Gastrocnemius medialis (tissue), 4 donors: ENCODE measurements at regions not wholly inside any gene's neighbourhood (a gene's known extent, or its start where the extent isn't known, plus 50 kb on each side); places are given as distances from the start of the nearest gene placed in this dataset.
"Not testable (repeated sequence)": the region's sequence is repeated elsewhere in the genome, so short reads cannot be mapped to it uniquely, and the experiment has no call there.

ENCODE experiments used
- ATAC-seq, 2 donors: fragments of 150-250 bp; one replicate each; pipeline ENCODE4 v1.9.1; 2016
- DNase-seq, 2 donors: peaks; one replicate each; pipeline ENCODE4 v3.0.0-alpha.2; 2019
- H3K27ac ChIP-seq, 4 donors: fragments of 200-600 bp; sonication (generic); 1 replicate in 1 of 4; 2 replicates in 3 of 4; pipeline ENCODE4 v1.5.1; 2016 to 2018; ENCODE audit warnings: mild to moderate bottlenecking in 2 of 4, moderate library complexity in 1 of 4
- H3K27me3 ChIP-seq, 3 donors: fragments of 200-600 bp; sonication (generic) in 2 of 3; 1 replicate in 1 of 3; 2 replicates in 2 of 3; pipeline versions ENCODE4 v1.5.1 to v1.6.0; 2016 to 2019; ENCODE audit warnings: mild to moderate bottlenecking in 1 of 3, moderate library complexity in 1 of 3
- H3K36me3 ChIP-seq, 2 donors: fragments of 200-600 bp; sonication (generic) in 1 of 2; one replicate each; pipeline ENCODE4 v1.5.1; 2017 to 2018
- H3K4me1 ChIP-seq, 2 donors: fragments of 200-600 bp; sonication (generic) in 1 of 2; one replicate each; pipeline ENCODE4 v1.5.1; 2016 to 2017; ENCODE audit warnings: mild to moderate bottlenecking in 2 of 2
- H3K4me3 ChIP-seq, 4 donors: fragments of 200-600 bp; sonication (generic) in 3 of 4; 1 replicate in 1 of 4; 2 replicates in 3 of 4; pipeline ENCODE4 v1.5.1; 2016 to 2019; ENCODE audit warnings: mild to moderate bottlenecking in 2 of 4
- H3K9me3 ChIP-seq, 3 donors: fragments of 200-600 bp; sonication (generic) in 2 of 3; 1 replicate in 1 of 3; 2 replicates in 2 of 3; pipeline ENCODE4 v1.5.1; 2016 to 2019
- CTCF ChIP-seq, 5 experiments: fragments of 450-650 bp in 3 of 5; fragments of 200-600 bp in 2 of 5; sonication (generic) in 2 of 5; IDR thresholded peaks in 4 of 5; conservative IDR thresholded peaks in 1 of 5; 1 replicate in 4 of 5; 2 replicates in 1 of 5; pipeline ENCODE4 v1.5.1; 2016 to 2019; ENCODE audit warnings: antibody characterized with exemption in 5 of 5, mild to moderate bottlenecking in 3 of 5, moderate library complexity in 3 of 5
- POLR2A ChIP-seq, 2 donors: fragments of 450-650 bp; IDR thresholded peaks; one replicate each; pipeline ENCODE4 v1.6.1; 2017; ENCODE audit warnings: antibody characterized with exemption in 2 of 2, mild to moderate bottlenecking in 2 of 2, moderate library complexity in 2 of 2
- in situ Hi-C, 4 donors: fragments of 200-750 bp; cut with MboI; loops; one replicate each; pipeline versions ENCODE4 v1.15.0 to v1.8.0; 2017; ENCODE audit warnings: low sequenced_read_pairs in 4 of 4
- intact Hi-C: fragments of 100-400 bp; cut with DNase I; formaldehyde crosslinking; loops from one replicate; pipeline ENCODE4 v1.15.1; 2023; ENCODE audit warnings: low total_unique reads

- Histone ChIP-seq H3K27ac (no peak overlapping the region), H3K27me3 (no peaks in the 10 kb centered on the region), H3K9me3 (no peaks in the 10 kb centered on the region), H3K4me3 (no peak overlapping the region), H3K36me3 (peaks cover 0 to 23% of the 10 kb centered on the region in 2 donors), H3K4me1 (peaks cover 18 to 20% of the 10 kb centered on the region in 2 donors)
- DNase-seq (no peak), ATAC-seq (no peak)
- intact Hi-C loops (no loop called here), in situ Hi-C loops (no loop called here)
- no peak for TF ChIP-seq POLR2A (IDR thresholded peaks at IDR 0.05)
- TF ChIP-seq CTCF (IDR thresholded peaks at IDR 0.05 in 4 of 5, conservative IDR thresholded peaks at IDR 0.05 in 1 of 5) = no peak
These were observed 79.5 kb upstream of the UMPS start for GRCh38 chr3:124650798-124651197.

DNA sequence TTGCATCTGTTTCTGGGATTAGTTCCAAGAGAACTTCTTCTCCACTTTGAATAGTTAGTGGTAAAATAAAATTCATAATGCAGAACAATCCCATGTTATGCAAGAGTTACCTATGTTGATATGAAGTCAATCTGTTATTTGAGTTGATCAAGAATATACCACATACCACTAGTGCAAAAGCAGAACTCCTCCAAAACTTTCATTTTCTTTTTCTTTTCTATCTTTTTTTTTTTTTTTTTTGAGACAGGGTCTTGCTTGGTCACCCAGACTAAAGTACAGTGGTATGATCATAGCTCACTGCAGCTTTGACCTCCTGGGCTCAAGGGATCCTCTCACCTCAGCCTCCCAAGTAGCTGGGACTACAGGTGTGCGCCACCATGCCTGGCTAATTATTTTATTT is 78.8 kb upstream of the UMPS start:
- intact Hi-C loops, H3K27me3 ChIP-seq, in situ Hi-C loops, H3K27ac ChIP-seq, H3K4me3 ChIP-seq, ATAC-seq, H3K9me3 ChIP-seq, DNase-seq: not testable (repeated sequence)
- H3K36me3 ChIP-seq = peaks cover 0 to 26% of the 10 kb centered on the region in 2 donors
- peaks cover 18 to 20% of the 10 kb centered on the region in 2 donors for H3K4me1 ChIP-seq

GRCh38 chr3:124652009-124652408 is 78.2 kb upstream of the UMPS start:
- H3K4me1 ChIP-seq = peaks cover 18 to 20% of the 10 kb centered on the region in 2 donors
- intact Hi-C loops = no loop called here
- no peak for ATAC-seq
- no peaks in the 10 kb centered on the region for H3K9me3 ChIP-seq
- in situ Hi-C loops = no loop called here
- peaks cover 0 to 30% of the 10 kb centered on the region in 2 donors for H3K36me3 ChIP-seq
- H3K4me3 ChIP-seq = no peak overlapping the region
- H3K27ac ChIP-seq = no peak overlapping the region
- H3K27me3 ChIP-seq = no peaks in the 10 kb centered on the region
- TF ChIP-seq POLR2A (IDR thresholded peaks at IDR 0.05) (no peak), CTCF (IDR thresholded peaks at IDR 0.05 in 4 of 5, conservative IDR thresholded peaks at IDR 0.05 in 1 of 5) (no peak)
- no peak for DNase-seq

- Histone ChIP-seq H3K4me1 (peaks cover 18 to 20% of the 10 kb centered on the region in 2 donors), H3K36me3 (peaks cover 0 to 42% of the 10 kb centered on the region in 2 donors), H3K27ac (peak overlapping the region; percentile 7 to 47 (median 30)), H3K27me3 (no peaks in the 10 kb centered on the region), H3K9me3 (no peaks in the 10 kb centered on the region), H3K4me3 (no peak overlapping the region)
- DNase-seq (no peak), ATAC-seq (no peak)
- TF ChIP-seq POLR2A (IDR thresholded peaks at IDR 0.05) = no peak
- TF ChIP-seq CTCF (IDR thresholded peaks at IDR 0.05 in 4 of 5, conservative IDR thresholded peaks at IDR 0.05 in 1 of 5) = no peak
- in situ Hi-C loops = no loop called here
- intact Hi-C loops = no loop called here
These were observed 77.0 kb upstream of the UMPS start for GRCh38 chr3:124653071-124653796.

- in situ Hi-C loops (no loop called here), intact Hi-C loops (no loop called here)
- ATAC-seq (peak; percentile 78 to 84), DNase-seq (no peak)
- peaks cover 0 to 49% of the 10 kb centered on the region in 2 donors for H3K36me3 ChIP-seq
- no peaks in the 10 kb centered on the region for H3K27me3 ChIP-seq
- no peaks in the 10 kb centered on the region for H3K9me3 ChIP-seq
- peaks cover 18 to 20% of the 10 kb centered on the region in 2 donors for H3K4me1 ChIP-seq
- peak overlapping the region; percentile 7 to 47 (median 30) for H3K27ac ChIP-seq
- H3K4me3 ChIP-seq = no peak overlapping the region
- TF ChIP-seq CTCF (IDR thresholded peaks at IDR 0.05 in 4 of 5, conservative IDR thresholded peaks at IDR 0.05 in 1 of 5) (no peak), POLR2A (IDR thresholded peaks at IDR 0.05) (no peak)
These were observed 76.3 kb upstream of the UMPS start for GRCh38 chr3:124653797-124654469.
